HCT116 (cell line): ENCODE measurements at regions not wholly inside any gene's neighbourhood (a gene's known extent, or its start where the extent isn't known, plus 50 kb on each side); places are given as distances from the start of the nearest gene placed in this dataset.

ENCODE experiments used
- ATAC-seq: fragments of 200-7000 bp; cut with Tn5 transposase; 2 replicates; pipeline ENCODE4 v1.9.1; 2020; ENCODE audit warnings: mild to moderate bottlenecking, moderate library complexity
- BruUV-seq: library from RNA; stranded (reverse); fragments of 400-500 nt; replicated peaks from 2 replicates; lab custom pipeline; 2021; lab: Mats Ljungman, UMichigan
- CTCF ChIA-PET: fragments of 300-600 bp; sonication (Branson Sonifier 250); formaldehyde crosslinking; loops from one replicate; lab custom pipeline; 2021; ENCODE audit warnings: antibody characterized with exemption; lab: Charles Lee
- POLR2A ChIA-PET: fragments of 300-600, 350-600 bp; sonication (Branson Sonifier 250); formaldehyde crosslinking; loops from one replicate; lab custom pipeline; 2021; ENCODE audit warnings: antibody characterized with exemption; lab: Charles Lee
- RAD21 ChIA-PET, 2 experiments: fragments of 300-600 bp; sonication (Branson Sonifier 250); formaldehyde crosslinking; loops; one replicate each; lab custom pipeline; 2023; ENCODE audit warnings: low total read pairs in 2 of 2; ENCODE audit not compliant: uncharacterized antibody in 2 of 2, unreplicated experiment in 2 of 2, low non-redundant PET in 1 of 2; lab: Charles Lee
- DNase-seq: peaks from one replicate; pipeline ENCODE4 v3.0.0-alpha.2; 2010; ENCODE audit warnings: low read depth, low spot score
- H2AFZ ChIP-seq: fragments of 200-600 bp; shearing (Covaris generic), sonication (generic); 2 replicates; pipeline ENCODE4 v1.6.1; 2017; ENCODE audit warnings: low read depth, mixed run types, mixed read lengths, antibody characterized with exemption, low read length; ENCODE audit not compliant: poor library complexity, severe bottlenecking
- H3K27ac ChIP-seq: 2 replicates; pipeline ENCODE4 v1.5.1; 2012; ENCODE audit warnings: low read depth, low read length
- H3K27me3 ChIP-seq: fragments of 200-600 bp; sonication (generic); 2 replicates; pipeline ENCODE4 v1.6.1; 2016; ENCODE audit warnings: mixed run types, low read length, mixed read lengths; ENCODE audit not compliant: insufficient read depth
- H3K36me3 ChIP-seq, 2 experiments: fragments of 200-500 bp in 1 of 2; fragments of 200-600 bp in 1 of 2; sonication (Bioruptor generic) in 1 of 2; sonication (generic) in 1 of 2; 2 replicates each; pipeline versions ENCODE4 v1.5.1 to v1.6.1; 2014 to 2016; ENCODE audit warnings: low read length in 2 of 2, inconsistent platforms in 1 of 2, mixed read lengths in 1 of 2, mixed run types in 1 of 2; ENCODE audit not compliant: insufficient read depth in 2 of 2, control insufficient read depth in 1 of 2
- H3K4me1 ChIP-seq, 2 experiments: fragments of 200-600 bp in 1 of 2; sonication (generic) in 1 of 2; 2 replicates each; pipeline versions ENCODE4 v1.5.1 to v1.6.1; 2012 to 2017; ENCODE audit warnings: low read length in 2 of 2, inconsistent platforms in 1 of 2, mild to moderate bottlenecking in 1 of 2, mixed read lengths in 1 of 2, mixed run types in 1 of 2, moderate library complexity in 1 of 2; ENCODE audit not compliant: insufficient read depth in 2 of 2, control insufficient read depth in 1 of 2
- H3K4me2 ChIP-seq: fragments of 200-600 bp; sonication (generic); 2 replicates; pipeline ENCODE4 v1.6.1; 2017; ENCODE audit warnings: mixed run types, low read length, mixed read lengths
- H3K4me3 ChIP-seq, 2 experiments: fragments of 200-600 bp in 1 of 2; sonication (generic) in 1 of 2; replicated peaks in 1 of 2; 2 replicates each; pipeline ENCODE4 v1.5.1; 2011 to 2016; ENCODE audit warnings: low read length in 2 of 2, control low read depth in 1 of 2, low read depth in 1 of 2, mild to moderate bottlenecking in 1 of 2, mixed read lengths in 1 of 2, mixed run types in 1 of 2
- H3K79me2 ChIP-seq: fragments of 200-600 bp; sonication (generic); 2 replicates; pipeline ENCODE4 v1.6.1; 2017; ENCODE audit warnings: mild to moderate bottlenecking, mixed run types, low read length, moderate library complexity, mixed read lengths; ENCODE audit not compliant: insufficient read depth
- H3K9ac ChIP-seq: fragments of 200-600 bp; sonication (generic); 2 replicates; pipeline ENCODE4 v1.6.1; 2016; ENCODE audit warnings: low read length, mixed read lengths
- H3K9me2 ChIP-seq: fragments of 200-600 bp; sonication (generic), shearing (Covaris generic); 2 replicates; pipeline ENCODE4 v1.6.1; 2017; ENCODE audit warnings: mixed run types, mild to moderate bottlenecking, moderate library complexity; ENCODE audit not compliant: insufficient read depth
- H3K9me3 ChIP-seq, 2 experiments: fragments of 200-500 bp in 1 of 2; fragments of 200-600 bp in 1 of 2; sonication (Bioruptor generic) in 1 of 2; sonication (generic) in 1 of 2; 2 replicates each; pipeline ENCODE4 v1.6.1; 2014 to 2017; ENCODE audit warnings: low read length in 2 of 2, mixed read lengths in 2 of 2, inconsistent platforms in 1 of 2, low read depth in 1 of 2, mild to moderate bottlenecking in 1 of 2, mixed run types in 1 of 2, moderate library complexity in 1 of 2; ENCODE audit not compliant: control insufficient read depth in 1 of 2, insufficient read depth in 1 of 2
- H4K20me1 ChIP-seq: fragments of 200-600 bp; sonication (generic), shearing (Covaris generic); 2 replicates; pipeline ENCODE4 v1.6.1; 2017; ENCODE audit warnings: mixed run types, mild to moderate bottlenecking, moderate library complexity; ENCODE audit not compliant: insufficient read depth
- EZH2 ChIP-seq: fragments of 200-600 bp; sonication (generic); IDR thresholded peaks from 2 replicates; pipeline ENCODE4 v1.6.1; 2017; ENCODE audit warnings: antibody characterized with exemption, mixed run types
- JUND ChIP-seq: IDR thresholded peaks from 2 replicates; pipeline ENCODE4 v1.6.1; 2012
- RAD21 ChIP-seq: IDR thresholded peaks from 2 replicates; pipeline ENCODE4 v1.6.1; 2012; ENCODE audit warnings: low read depth, mild to moderate bottlenecking
- SP1 ChIP-seq: IDR thresholded peaks from 2 replicates; pipeline ENCODE4 v1.6.1; 2012; ENCODE audit warnings: low read depth
- SRF ChIP-seq: IDR thresholded peaks from 2 replicates; pipeline ENCODE4 v1.6.1; 2012; ENCODE audit warnings: low read depth
- TCF7L2 ChIP-seq: IDR thresholded peaks from 2 replicates; pipeline ENCODE4 v1.7.0; 2011; ENCODE audit warnings: borderline replicate concordance, inconsistent platforms; ENCODE audit not compliant: insufficient read depth, insufficient read length; ENCODE audit errors: extremely low read depth
- ZFX ChIP-seq: fragments of 450-650 bp; IDR thresholded peaks from 2 replicates; pipeline ENCODE4 v1.6.1; 2017
- ZNF274 ChIP-seq: fragments of 200-500 bp; sonication (Bioruptor generic); IDR thresholded peaks from 2 replicates; pipeline ENCODE4 v1.6.1; 2014; ENCODE audit warnings: mild to moderate bottlenecking, low read depth, low read length, inconsistent platforms
- intact Hi-C: fragments of 100-400 bp; cut with micrococcal nuclease; formaldehyde crosslinking; loops from 2 replicates; pipeline ENCODE4 v1.10.0; 2022
- TF ChIP-seq, protein P1 (sequence below): IDR thresholded peaks from 2 replicates; pipeline ENCODE4 v1.6.1; 2011; ENCODE audit warnings: mild to moderate bottlenecking, low read length, moderate library complexity; ENCODE audit not compliant: insufficient replicate concordance; ENCODE audit errors: extremely low read depth
- TF ChIP-seq, protein P2 (sequence below): IDR thresholded peaks from 2 replicates; pipeline ENCODE4 v1.6.1; 2012

DNA sequence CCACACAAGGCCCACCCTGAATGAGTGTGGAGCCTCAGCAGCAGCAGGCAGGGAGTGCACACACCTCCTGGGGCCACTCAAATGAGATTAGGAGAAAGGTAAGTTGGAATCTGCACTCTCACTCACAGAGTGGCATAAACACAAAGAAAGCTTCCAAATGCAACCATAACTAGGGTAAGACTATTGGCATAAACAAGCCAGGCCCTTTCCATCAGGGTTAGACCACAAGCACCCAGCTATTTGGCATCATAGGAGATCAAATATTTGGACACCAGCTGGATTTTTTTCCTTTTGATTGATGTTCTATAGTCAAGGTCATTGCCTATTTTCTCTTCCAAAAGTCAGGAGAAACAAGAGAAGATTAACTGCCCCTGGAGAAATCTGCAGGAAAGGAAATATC lies 471.5 kb downstream of the TXNL1 start:
- no peak for ATAC-seq
- no TSS peak for BruUV-seq
- no peak overlapping the region for H2AFZ ChIP-seq
- TF ChIP-seq TCF7L2 = no peak
- no peak for TF ChIP-seq SP1
- TF ChIP-seq RAD21 = no peak
- no peak for TF ChIP-seq ZFX
- TF ChIP-seq JUND = no peak
- no peak for TF ChIP-seq ZNF274
- TF ChIP-seq, protein P1, sequence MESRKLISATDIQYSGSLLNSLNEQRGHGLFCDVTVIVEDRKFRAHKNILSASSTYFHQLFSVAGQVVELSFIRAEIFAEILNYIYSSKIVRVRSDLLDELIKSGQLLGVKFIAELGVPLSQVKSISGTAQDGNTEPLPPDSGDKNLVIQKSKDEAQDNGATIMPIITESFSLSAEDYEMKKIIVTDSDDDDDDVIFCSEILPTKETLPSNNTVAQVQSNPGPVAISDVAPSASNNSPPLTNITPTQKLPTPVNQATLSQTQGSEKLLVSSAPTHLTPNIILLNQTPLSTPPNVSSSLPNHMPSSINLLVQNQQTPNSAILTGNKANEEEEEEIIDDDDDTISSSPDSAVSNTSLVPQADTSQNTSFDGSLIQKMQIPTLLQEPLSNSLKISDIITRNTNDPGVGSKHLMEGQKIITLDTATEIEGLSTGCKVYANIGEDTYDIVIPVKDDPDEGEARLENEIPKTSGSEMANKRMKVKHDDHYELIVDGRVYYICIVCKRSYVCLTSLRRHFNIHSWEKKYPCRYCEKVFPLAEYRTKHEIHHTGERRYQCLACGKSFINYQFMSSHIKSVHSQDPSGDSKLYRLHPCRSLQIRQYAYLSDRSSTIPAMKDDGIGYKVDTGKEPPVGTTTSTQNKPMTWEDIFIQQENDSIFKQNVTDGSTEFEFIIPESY = no peak
- TF ChIP-seq, protein P2, sequence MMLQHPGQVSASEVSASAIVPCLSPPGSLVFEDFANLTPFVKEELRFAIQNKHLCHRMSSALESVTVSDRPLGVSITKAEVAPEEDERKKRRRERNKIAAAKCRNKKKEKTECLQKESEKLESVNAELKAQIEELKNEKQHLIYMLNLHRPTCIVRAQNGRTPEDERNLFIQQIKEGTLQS = no peak
- TF ChIP-seq EZH2 = no peak
- no peak for TF ChIP-seq SRF
- TF ChIP-seq, all 23 proteins: peak for 0
- H3K36me3 ChIP-seq = no peaks in the 10 kb centered on the region
- no peaks in the 10 kb centered on the region for H4K20me1 ChIP-seq
- intact Hi-C loops = no loop called here
- no peak overlapping the region for H3K4me2 ChIP-seq
- ChIA-PET CTCF (no interaction called here), RAD21 (no interaction called here), POLR2A (no interaction called here)
- no peak for DNase-seq
- no peak overlapping the region for H3K4me3 ChIP-seq
- H3K27me3 ChIP-seq = no peaks in the 10 kb centered on the region
- no peak overlapping the region for H3K27ac ChIP-seq
- H3K9ac ChIP-seq = no peak overlapping the region
- no peaks in the 10 kb centered on the region for H3K4me1 ChIP-seq
- no peaks in the 10 kb centered on the region for H3K79me2 ChIP-seq
- H3K9me2 ChIP-seq = no peaks in the 10 kb centered on the region
- H3K9me3 ChIP-seq = peaks cover 9 to 16% of the 10 kb centered on the region in 2 experiments; a peak in 2 of 4 replicates
